Breast epithelium (tissue), 3 donors: ENCODE measurements at regions not wholly inside any gene's neighbourhood (a gene's known extent, or its start where the extent isn't known, plus 50 kb on each side); places are given as distances from the start of the nearest gene placed in this dataset.

Experiments
- POLR2A ChIP-seq: fragments of 450-650 bp; IDR thresholded peaks from one replicate; pipeline ENCODE4 v1.6.1; 2016; ENCODE audit warnings: antibody characterized with exemption, mild to moderate bottlenecking, moderate library complexity
- POLR2AphosphoS5 ChIP-seq, 3 donors: sonication (generic); formaldehyde crosslinking; IDR thresholded peaks; one replicate each; pipeline ENCODE4 v1.6.1; 2017; ENCODE audit warnings: antibody characterized with exemption in 3 of 3
- TF ChIP-seq, protein P1 (sequence below), 3 donors: fragments of 450-650 bp; IDR thresholded peaks; one replicate each; pipeline ENCODE4 v1.5.1; 2016 to 2017; ENCODE audit warnings: antibody characterized with exemption in 3 of 3, mild to moderate bottlenecking in 3 of 3, moderate library complexity in 3 of 3

DNA sequence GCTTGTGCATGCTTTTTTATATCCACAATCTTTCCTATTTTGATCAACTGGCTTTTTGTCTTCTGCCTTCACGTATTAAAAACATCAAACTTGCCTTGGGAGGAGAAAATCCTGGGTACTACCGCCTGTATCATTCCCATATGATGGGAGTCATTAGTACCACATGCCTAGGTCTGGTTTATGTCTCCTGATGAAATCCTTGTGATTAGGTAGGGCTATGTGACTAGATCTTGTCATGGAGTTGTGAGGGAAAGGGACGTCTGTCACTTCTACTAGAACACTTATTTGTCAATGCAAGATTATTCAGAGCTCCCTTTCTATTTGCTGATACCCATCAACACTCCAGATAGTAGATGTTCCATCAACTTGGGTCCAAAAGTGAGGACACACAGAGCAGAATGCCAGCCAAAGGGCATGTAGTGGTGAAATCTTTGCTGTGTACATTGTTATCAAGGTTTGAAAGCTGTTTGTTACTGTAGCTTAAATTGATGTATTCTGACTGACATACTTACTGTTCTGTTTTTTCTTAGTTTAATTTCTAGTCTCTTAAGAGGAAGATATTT, 621.8 kb upstream of the NR5A2 start:
- TF ChIP-seq, protein P1, sequence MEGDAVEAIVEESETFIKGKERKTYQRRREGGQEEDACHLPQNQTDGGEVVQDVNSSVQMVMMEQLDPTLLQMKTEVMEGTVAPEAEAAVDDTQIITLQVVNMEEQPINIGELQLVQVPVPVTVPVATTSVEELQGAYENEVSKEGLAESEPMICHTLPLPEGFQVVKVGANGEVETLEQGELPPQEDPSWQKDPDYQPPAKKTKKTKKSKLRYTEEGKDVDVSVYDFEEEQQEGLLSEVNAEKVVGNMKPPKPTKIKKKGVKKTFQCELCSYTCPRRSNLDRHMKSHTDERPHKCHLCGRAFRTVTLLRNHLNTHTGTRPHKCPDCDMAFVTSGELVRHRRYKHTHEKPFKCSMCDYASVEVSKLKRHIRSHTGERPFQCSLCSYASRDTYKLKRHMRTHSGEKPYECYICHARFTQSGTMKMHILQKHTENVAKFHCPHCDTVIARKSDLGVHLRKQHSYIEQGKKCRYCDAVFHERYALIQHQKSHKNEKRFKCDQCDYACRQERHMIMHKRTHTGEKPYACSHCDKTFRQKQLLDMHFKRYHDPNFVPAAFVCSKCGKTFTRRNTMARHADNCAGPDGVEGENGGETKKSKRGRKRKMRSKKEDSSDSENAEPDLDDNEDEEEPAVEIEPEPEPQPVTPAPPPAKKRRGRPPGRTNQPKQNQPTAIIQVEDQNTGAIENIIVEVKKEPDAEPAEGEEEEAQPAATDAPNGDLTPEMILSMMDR (IDR thresholded peaks at IDR 0.05), result no peak
- TF ChIP-seq POLR2AphosphoS5 (IDR thresholded peaks at IDR 0.05), result no peak
- TF ChIP-seq POLR2A, result no peak
